MG63 (cell line): ENCODE measurements at regions not wholly inside any gene's neighbourhood (a gene's known extent, or its start where the extent isn't known, plus 50 kb on each side); places are given as distances from the start of the nearest gene placed in this dataset.
A peak's percentile ranks its signal among the peaks of the same experiment; 100 is the strongest.
"Not testable (repeated sequence)": the region's sequence is repeated elsewhere in the genome, so short reads cannot be mapped to it uniquely, and the experiment has no call there.

Source experiments
- DNase-seq: peaks from one replicate; pipeline ENCODE4 v3.0.0-alpha.2; 2020
- H3K27me3 ChIP-seq: fragments of 250-450 bp; sonication (Bioruptor Pico); 2 replicates; pipeline ENCODE4 v1.5.1; 2020; ENCODE audit warnings: mild to moderate bottlenecking, moderate library complexity
- H3K36me3 ChIP-seq: fragments of 250-450 bp; sonication (Bioruptor Pico); 2 replicates; pipeline ENCODE4 v1.5.1; 2020; ENCODE audit warnings: mild to moderate bottlenecking, moderate library complexity
- H3K4me3 ChIP-seq: fragments of 250-450 bp; sonication (Bioruptor Pico); 2 replicates; pipeline ENCODE4 v1.5.1; 2020; ENCODE audit warnings: mild to moderate bottlenecking, moderate library complexity
- H3K9me3 ChIP-seq: fragments of 250-450 bp; sonication (Bioruptor Pico); 2 replicates; pipeline ENCODE4 v1.5.1; 2020; ENCODE audit warnings: mild to moderate bottlenecking, moderate library complexity

DNA sequence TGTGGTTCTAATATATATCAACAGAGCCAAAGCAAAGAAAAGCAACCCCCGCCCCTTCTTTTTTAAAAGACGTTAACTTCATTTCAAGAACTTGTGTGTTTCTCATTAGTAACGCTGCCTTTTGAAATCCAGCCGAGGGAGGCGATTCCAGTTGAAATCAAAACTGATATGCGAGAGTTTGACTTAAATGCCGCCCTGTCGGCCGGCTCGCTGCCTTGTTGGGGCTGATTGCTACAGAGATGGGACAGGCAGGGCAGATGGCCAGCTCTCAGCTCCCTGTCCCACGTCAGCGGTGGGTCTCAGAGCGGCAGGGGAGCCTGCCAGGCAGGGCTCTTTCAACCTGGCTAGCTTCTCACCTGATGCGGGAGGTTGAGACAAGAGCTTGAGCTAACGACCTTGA, 51.9 kb upstream of the ALX4 start:
- no peaks in the 10 kb centered on the region for H3K36me3 ChIP-seq
- H3K9me3 ChIP-seq = no peaks in the 10 kb centered on the region
- no peaks in the 10 kb centered on the region for H3K27me3 ChIP-seq
- H3K4me3 ChIP-seq = no peak overlapping the region
- DNase-seq = no peak

DNA sequence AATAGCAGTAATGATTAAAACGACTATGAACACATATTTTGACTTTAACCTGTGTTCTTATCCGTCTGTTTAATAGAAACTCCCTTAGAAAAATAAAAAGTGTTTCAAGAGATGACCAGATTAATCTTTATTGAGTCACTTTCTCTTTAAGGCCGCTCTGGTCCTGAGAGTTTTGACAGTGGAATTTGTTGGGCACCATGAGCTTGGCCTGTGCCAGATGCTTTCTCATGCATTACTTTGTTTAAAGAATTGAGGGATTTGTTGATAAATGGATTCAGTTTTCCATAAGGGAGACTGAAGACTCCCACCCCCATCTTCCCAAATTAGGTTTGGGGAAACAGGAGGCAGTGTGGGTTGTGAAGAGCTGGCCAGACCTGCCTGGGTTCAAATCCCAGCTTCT, 53.2 kb upstream of the ALX4 start:
- Histone ChIP-seq H3K27me3 (no peaks in the 10 kb centered on the region), H3K36me3 (no peaks in the 10 kb centered on the region), H3K4me3 (no peak overlapping the region), H3K9me3 (no peaks in the 10 kb centered on the region)
- DNase-seq = peak; percentile 57

GRCh38 chr11:44364596-44364995, 54.7 kb upstream of the ALX4 start:
- Histone ChIP-seq H3K36me3 (no peaks in the 10 kb centered on the region), H3K9me3 (no peaks in the 10 kb centered on the region), H3K27me3 (no peaks in the 10 kb centered on the region), H3K4me3 (no peak overlapping the region)
- DNase-seq = peak; percentile 59

- DNase-seq = no peak
- Histone ChIP-seq H3K27me3 (no peaks in the 10 kb centered on the region), H3K4me3 (no peak overlapping the region), H3K9me3 (no peaks in the 10 kb centered on the region), H3K36me3 (no peaks in the 10 kb centered on the region)
Observed at GRCh38 chr11:44365616-44366015, 55.7 kb upstream of the ALX4 start.

- DNase-seq = no peak
- Histone ChIP-seq H3K9me3 (no peaks in the 10 kb centered on the region), H3K4me3 (no peak overlapping the region), H3K27me3 (no peaks in the 10 kb centered on the region), H3K36me3 (no peaks in the 10 kb centered on the region)
Observed at GRCh38 chr11:44366026-44366425, 56.1 kb upstream of the ALX4 start.

GRCh38 chr11:44366741-44367140, 56.8 kb upstream of the ALX4 start:
- Histone ChIP-seq H3K27me3 (no peaks in the 10 kb centered on the region), H3K9me3 (no peaks in the 10 kb centered on the region), H3K36me3 (no peaks in the 10 kb centered on the region), H3K4me3 (no peak overlapping the region)
- no peak for DNase-seq

DNA sequence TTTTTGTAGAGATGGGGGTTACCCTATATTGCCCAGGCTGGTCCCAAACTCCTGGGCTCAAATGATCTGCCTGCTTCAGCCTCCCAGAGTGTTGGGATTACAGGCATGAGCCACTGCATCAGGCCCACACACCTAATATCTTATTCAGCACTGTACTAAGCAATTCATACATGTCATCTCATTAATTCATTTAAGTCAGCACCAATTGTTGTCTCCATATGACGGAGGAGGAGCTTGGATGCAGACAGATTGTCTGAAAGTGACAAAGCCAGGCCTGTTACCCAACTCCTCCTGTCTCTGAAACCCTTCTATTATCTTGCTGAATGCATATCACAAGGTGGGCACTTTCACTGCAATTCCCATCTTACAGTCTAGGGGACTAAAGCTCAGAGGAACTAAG, 57.5 kb upstream of the ALX4 start:
- H3K9me3 ChIP-seq = no peaks in the 10 kb centered on the region
- DNase-seq = no peak
- no peak overlapping the region for H3K4me3 ChIP-seq
- no peaks in the 10 kb centered on the region for H3K36me3 ChIP-seq
- no peaks in the 10 kb centered on the region for H3K27me3 ChIP-seq

DNA sequence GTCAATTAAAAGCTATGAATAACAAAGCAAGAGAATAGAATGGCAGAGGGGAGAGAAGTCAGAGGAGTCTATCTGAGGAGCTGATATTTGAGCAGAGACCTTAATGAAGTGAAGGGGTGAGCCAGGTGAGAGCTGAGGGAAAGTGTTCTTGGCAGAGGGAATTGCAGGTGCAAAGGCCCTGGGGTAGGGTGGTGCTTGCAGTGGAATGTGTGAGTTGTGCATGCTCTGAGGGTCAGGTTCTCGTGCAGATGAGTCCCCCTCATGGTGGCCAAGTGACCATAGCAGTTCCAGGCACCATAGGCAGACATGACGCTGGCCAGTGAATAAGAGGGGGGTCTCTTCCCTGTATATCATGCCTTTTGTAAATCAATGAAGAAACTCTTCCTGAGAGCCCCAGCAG, 58.9 kb upstream of the ALX4 start:
- Histone ChIP-seq H3K27me3 (no peaks in the 10 kb centered on the region), H3K36me3 (no peaks in the 10 kb centered on the region), H3K9me3 (no peaks in the 10 kb centered on the region), H3K4me3 (no peak overlapping the region)
- no peak for DNase-seq

- not testable (repeated sequence) for H3K4me3 ChIP-seq, H3K36me3 ChIP-seq, H3K27me3 ChIP-seq, DNase-seq, H3K9me3 ChIP-seq
Observed at GRCh38 chr11:44371042-44371441, 61.1 kb upstream of the ALX4 start.

DNA sequence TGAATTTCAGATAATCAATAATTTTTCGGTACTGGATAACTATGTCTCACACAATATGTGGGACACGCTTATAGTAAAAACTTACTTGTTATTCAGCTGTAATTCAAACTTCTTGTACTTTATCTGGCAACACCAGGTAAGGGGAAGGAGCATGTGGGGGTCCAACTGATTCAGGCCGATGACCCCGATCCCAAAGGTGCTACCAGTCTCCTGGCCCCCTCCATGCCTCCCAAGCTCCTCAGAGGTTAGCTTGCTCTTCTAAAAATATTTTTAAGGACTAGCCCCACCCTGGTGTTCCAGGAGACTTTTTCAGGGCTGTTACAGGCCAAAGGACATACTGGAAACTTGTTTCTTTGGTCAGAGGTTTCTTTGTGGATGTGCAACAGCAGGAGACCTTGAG, 61.8 kb upstream of the ALX4 start:
- no peaks in the 10 kb centered on the region for H3K36me3 ChIP-seq
- H3K27me3 ChIP-seq = no peaks in the 10 kb centered on the region
- H3K4me3 ChIP-seq = no peak overlapping the region
- DNase-seq = no peak
- H3K9me3 ChIP-seq = no peaks in the 10 kb centered on the region

- Histone ChIP-seq H3K9me3 (no peaks in the 10 kb centered on the region), H3K27me3 (no peaks in the 10 kb centered on the region), H3K4me3 (no peak overlapping the region), H3K36me3 (no peaks in the 10 kb centered on the region)
- DNase-seq = no peak
Observed at GRCh38 chr11:44372989-44373388, 63.0 kb upstream of the ALX4 start.

DNA sequence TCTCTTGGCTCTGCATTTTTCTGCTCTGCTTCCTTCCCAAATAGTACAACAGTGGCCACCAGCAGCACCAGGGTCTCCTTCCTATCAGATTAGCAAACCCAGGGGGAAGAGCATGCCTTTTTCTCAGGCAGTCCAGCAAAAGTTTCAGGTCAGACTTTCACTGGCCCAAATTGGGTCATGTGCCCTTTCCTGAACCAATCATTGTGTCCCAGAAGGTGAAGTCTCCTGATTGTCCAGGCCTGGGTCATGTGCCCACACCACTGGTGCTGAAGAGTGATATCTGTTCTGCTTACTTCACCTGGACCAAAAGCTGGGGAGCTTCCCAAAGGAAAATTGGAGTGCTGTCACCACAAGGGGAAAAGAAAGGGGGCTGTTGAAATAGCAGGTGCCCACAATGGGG, 64.1 kb upstream of the ALX4 start:
- H3K27me3 ChIP-seq = no peaks in the 10 kb centered on the region
- DNase-seq = no peak
- H3K4me3 ChIP-seq = no peak overlapping the region
- no peaks in the 10 kb centered on the region for H3K9me3 ChIP-seq
- no peaks in the 10 kb centered on the region for H3K36me3 ChIP-seq

- no peak for DNase-seq
- Histone ChIP-seq H3K36me3 (no peaks in the 10 kb centered on the region), H3K9me3 (no peaks in the 10 kb centered on the region), H3K4me3 (no peak overlapping the region), H3K27me3 (peaks cover 3% of the 10 kb centered on the region; the same call in 1 of the 2 replicates)
Observed at GRCh38 chr11:44376423-44376822, 66.5 kb upstream of the ALX4 start.

DNA sequence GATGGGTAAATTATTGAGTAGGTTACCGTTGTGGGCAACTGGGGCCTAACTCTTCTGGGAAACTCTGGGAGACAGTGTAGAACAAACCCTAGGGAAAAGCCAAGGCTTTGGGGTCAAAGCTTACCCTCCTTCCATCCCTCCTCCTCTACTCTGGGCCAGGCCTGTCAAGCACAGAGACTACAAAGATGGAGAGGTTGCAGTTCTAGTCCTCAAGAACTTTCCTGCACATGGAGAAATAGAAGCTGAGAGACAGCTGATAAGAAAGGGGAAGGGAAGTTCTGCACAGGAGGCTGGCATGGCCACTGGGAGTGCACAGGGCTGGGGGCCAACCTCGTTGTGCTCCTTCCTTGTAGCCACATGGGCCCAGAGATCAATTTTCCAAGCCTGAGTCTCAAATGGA, 67.2 kb upstream of the ALX4 start:
- no peak for DNase-seq
- Histone ChIP-seq H3K27me3 (peaks cover 8% of the 10 kb centered on the region; the same call in 1 of the 2 replicates), H3K36me3 (no peaks in the 10 kb centered on the region), H3K9me3 (no peaks in the 10 kb centered on the region), H3K4me3 (no peak overlapping the region)

DNA sequence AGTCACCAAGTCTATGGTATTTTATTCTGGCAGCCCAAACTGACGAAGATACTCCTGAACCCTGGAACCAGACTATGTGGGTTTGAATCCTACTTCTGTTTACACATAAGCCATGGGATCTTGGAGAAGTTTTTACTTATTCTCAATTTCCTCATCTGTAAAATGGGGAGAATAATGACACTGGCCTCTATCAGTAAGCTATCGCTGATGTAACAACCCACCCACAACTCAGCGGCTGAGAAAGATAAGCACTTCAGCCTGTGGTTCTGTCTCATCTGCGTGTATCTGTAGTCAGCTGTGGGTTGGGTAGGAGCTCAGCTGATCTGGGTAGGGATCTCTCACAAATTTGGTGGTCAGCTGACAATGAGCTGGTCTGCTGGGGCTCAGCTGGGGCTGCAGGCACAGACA, 68.0 kb upstream of the ALX4 start:
- H3K36me3 ChIP-seq = no peaks in the 10 kb centered on the region
- H3K27me3 ChIP-seq = peaks cover 8% of the 10 kb centered on the region; the same call in 1 of the 2 replicates
- DNase-seq = no peak
- H3K4me3 ChIP-seq = no peak overlapping the region
- no peaks in the 10 kb centered on the region for H3K9me3 ChIP-seq

DNA sequence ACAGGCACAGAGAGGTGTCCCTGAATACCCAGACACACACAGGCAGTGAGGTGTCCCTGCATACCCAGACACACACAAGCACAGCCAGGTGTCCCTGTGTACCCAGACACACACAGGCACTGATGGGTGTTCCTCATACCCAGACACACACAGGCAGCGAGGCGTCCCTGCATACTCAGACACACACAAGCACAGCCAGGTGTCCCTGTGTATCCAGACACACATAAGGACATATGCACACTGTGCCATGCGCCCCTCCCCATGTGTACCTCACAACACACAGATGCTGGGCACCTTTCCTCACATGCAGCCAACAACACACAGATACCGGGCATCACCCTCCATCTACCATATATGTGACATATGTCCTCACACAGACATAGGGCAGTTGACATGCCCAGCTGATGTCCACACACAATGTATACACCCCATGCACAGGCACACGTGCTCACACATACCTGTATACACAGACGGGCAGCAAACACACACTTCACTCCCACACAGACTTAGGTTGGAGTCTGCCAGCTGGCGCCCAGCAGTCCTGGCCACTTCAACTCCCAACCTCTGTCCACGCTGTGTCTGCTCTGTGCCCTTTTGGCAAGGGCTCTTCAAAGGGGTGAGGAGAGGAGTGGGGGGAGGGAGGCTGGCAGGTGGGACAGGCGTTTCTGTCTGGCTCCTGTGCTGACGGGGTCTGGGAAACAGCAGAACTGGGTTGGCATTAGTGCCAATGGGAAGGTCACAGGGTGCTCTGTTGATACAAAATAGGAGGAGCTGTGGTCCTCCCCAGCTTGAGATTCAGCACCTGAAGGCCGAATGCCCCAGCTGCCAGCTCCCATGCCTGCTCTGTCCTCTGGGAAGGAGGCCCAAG, 69.4 kb upstream of the ALX4 start:
- H3K9me3 ChIP-seq = no peaks in the 10 kb centered on the region
- peaks cover 8% of the 10 kb centered on the region; the same call in 1 of the 2 replicates for H3K27me3 ChIP-seq
- H3K36me3 ChIP-seq = no peaks in the 10 kb centered on the region

DNA sequence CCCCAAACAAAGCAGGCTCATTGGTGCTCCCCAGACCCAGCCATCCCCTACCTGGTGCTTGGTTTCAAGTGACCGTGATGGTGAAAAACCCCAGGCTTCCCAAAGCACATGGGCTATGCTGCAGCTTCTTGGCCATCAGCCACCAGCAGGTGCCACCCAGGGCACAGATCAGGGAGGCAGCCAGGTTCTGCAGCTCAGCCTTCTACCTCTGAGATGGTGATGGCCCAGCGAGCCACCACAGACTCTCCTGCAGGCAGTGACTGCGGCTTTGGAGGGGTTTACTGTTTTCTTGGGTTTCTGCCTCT, 70.0 kb upstream of the ALX4 start:
- Histone ChIP-seq H3K36me3 (no peaks in the 10 kb centered on the region), H3K27me3 (peaks cover 8% of the 10 kb centered on the region; the same call in 1 of the 2 replicates), H3K4me3 (no peak overlapping the region), H3K9me3 (no peaks in the 10 kb centered on the region)
- no peak for DNase-seq

More for the DNA sequence above, 69.4 kb upstream of the ALX4 start:
- no peak for DNase-seq
- no peak overlapping the region for H3K4me3 ChIP-seq

GRCh38 chr11:44380820-44381219, 70.9 kb upstream of the ALX4 start:
- DNase-seq = no peak
- no peaks in the 10 kb centered on the region for H3K36me3 ChIP-seq
- H3K9me3 ChIP-seq = no peaks in the 10 kb centered on the region
- H3K4me3 ChIP-seq = no peak overlapping the region
- H3K27me3 ChIP-seq = peaks cover 8% of the 10 kb centered on the region; the same call in 1 of the 2 replicates
